ENCODE measurements at regions not wholly inside any gene's neighbourhood (a gene's known extent, or its start where the extent isn't known, plus 50 kb on each side); places are given as distances from the start of the nearest gene placed in this dataset.

DNA sequence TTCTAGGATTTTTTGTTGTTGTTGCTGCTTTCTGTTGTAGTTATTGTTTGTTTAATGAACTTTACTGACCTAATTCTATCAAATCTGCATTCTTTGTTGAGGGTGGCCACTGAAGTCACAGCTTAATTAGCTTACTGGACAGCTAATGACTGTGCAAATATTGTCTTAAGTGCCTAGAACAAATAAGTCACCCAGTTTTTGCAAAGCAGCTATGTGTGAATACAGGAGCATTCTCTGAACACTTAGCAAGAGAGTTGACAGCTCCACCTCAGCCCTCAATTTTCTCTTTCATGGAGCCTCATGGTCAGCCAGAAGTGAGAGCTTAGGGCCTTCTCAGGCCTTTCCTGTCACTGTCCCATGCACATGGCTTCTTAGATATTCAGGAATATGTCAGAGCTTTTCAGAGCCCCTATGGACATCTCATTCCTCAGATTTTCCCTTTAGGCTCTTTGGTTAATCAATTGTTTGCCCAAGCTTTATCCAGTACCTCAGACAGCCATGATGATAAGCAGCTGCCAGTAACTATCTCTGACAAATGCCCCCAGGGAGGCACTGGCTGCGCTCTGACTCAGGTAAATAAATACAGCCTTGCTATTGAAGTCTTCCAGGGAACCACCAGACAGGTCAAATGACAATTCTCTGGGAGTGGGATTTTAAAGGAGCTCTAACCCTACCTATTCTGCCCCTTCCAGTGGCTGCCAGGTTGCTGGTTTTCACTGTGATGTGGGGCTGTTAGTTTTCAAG lies 241.4 kb upstream of the IL12B start:
- Histone ChIP-seq H3K9ac (replicated peaks; ENCODE audit: extremely low read depth, insufficient read depth, low read length) (no peak overlapping the region), H3K27me3 (ENCODE audit: control insufficient read depth in 2 of 2, insufficient read depth in 2 of 2, low read length in 2 of 2) (no peaks in the 10 kb centered on the region), H3K4me3 (replicated peaks in 1 of 3; ENCODE audit: insufficient read depth in 1 of 3, low read depth in 1 of 3, low read length in 3 of 3) (no peak overlapping the region), H3K27ac (ENCODE audit: insufficient read depth, low read depth, low read length) (no peak overlapping the region), H3K4me2 (ENCODE audit: insufficient read depth, low read length) (no peak overlapping the region), H3K79me2 (ENCODE audit: control insufficient read depth, insufficient read depth, low read length) (no peaks in the 10 kb centered on the region), H3K9me1 (replicated peaks; ENCODE audit: control insufficient read depth, extremely low read depth, insufficient read depth, low read length) (no peaks in the 10 kb centered on the region), H3K36me3 (ENCODE audit: control insufficient read depth in 2 of 2, extremely low read depth in 1 of 2, insufficient read depth in 2 of 2, low read length in 2 of 2) (no peaks in the 10 kb centered on the region), H3K4me1 (ENCODE audit: control insufficient read depth, extremely low read depth, insufficient read depth, low read length) (no peaks in the 10 kb centered on the region), H3K9me3 (replicated peaks; ENCODE audit: control insufficient read depth, insufficient read depth, low read length) (no peaks in the 10 kb centered on the region), H4K20me1 (replicated peaks; ENCODE audit: control insufficient read depth, extremely low read depth, insufficient read depth, low read length) (no peaks in the 10 kb centered on the region), H2AFZ (ENCODE audit: low read depth, low read length) (no peak overlapping the region)
- no peak for TF ChIP-seq MYC (IDR thresholded peaks at IDR 0.05; ENCODE audit: low read depth, low read length)
- TF ChIP-seq, protein P1, sequence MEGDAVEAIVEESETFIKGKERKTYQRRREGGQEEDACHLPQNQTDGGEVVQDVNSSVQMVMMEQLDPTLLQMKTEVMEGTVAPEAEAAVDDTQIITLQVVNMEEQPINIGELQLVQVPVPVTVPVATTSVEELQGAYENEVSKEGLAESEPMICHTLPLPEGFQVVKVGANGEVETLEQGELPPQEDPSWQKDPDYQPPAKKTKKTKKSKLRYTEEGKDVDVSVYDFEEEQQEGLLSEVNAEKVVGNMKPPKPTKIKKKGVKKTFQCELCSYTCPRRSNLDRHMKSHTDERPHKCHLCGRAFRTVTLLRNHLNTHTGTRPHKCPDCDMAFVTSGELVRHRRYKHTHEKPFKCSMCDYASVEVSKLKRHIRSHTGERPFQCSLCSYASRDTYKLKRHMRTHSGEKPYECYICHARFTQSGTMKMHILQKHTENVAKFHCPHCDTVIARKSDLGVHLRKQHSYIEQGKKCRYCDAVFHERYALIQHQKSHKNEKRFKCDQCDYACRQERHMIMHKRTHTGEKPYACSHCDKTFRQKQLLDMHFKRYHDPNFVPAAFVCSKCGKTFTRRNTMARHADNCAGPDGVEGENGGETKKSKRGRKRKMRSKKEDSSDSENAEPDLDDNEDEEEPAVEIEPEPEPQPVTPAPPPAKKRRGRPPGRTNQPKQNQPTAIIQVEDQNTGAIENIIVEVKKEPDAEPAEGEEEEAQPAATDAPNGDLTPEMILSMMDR (IDR thresholded peaks at IDR 0.05; ENCODE audit: extremely low read depth in 1 of 2, insufficient read depth in 1 of 2, low read depth in 1 of 2, low read length in 2 of 2), result no peak
- no peak for TF ChIP-seq EZH2 (IDR thresholded peaks at IDR 0.05; ENCODE audit: borderline replicate concordance, low read depth, low read length, severe bottlenecking)
- no peak for TF ChIP-seq POLR2AphosphoS5 (IDR thresholded peaks at IDR 0.05; ENCODE audit: insufficient read depth, low read depth, low read length)
- TF ChIP-seq POLR2A (IDR thresholded peaks at IDR 0.05; ENCODE audit: low read depth, low read length), result no peak
- TF ChIP-seq, protein P2, sequence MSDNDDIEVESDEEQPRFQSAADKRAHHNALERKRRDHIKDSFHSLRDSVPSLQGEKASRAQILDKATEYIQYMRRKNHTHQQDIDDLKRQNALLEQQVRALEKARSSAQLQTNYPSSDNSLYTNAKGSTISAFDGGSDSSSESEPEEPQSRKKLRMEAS (IDR thresholded peaks at IDR 0.05; ENCODE audit: insufficient read depth, insufficient read length), result no peak
- no peak for TF ChIP-seq JUN (IDR thresholded peaks at IDR 0.05; ENCODE audit: borderline replicate concordance, insufficient read depth, insufficient read length, low read depth)
- TF ChIP-seq FOS (IDR thresholded peaks at IDR 0.05; ENCODE audit: borderline replicate concordance, insufficient read depth, low read length), result no peak
- TF ChIP-seq GATA2 (IDR thresholded peaks at IDR 0.05; ENCODE audit: insufficient read depth, insufficient read length, low read depth, low read length), result no peak
- intact Hi-C loops (cut with micrococcal nuclease) (no loop called here), dilution Hi-C loops (cut with MboI; ENCODE audit: extremely low pct_ligation_motif_present, low sequenced_read_pairs) (no loop called here)
- POLR2A ChIA-PET, result no interaction called here
- CTCF ChIA-PET, result no interaction called here
- no peak for DNase-seq (ENCODE audit: low read depth, low spot score)
- FAIRE-seq, result no peak
- BruUV-seq (replicated peaks), result no TSS peak
